GM18520 (cell line): ENCODE measurements at regions not wholly inside any gene's neighbourhood (a gene's known extent, or its start where the extent isn't known, plus 50 kb on each side); places are given as distances from the start of the nearest gene placed in this dataset.
A peak's percentile ranks its signal among the peaks of the same experiment; 100 is the strongest.

Source experiments
- ATAC-seq: cut with Tn5 transposase; IDR thresholded peaks from one replicate; pipeline ENCODE4 v1.9.1; 2021; ENCODE audit not compliant: unreplicated experiment

- no peak for ATAC-seq
Measured at GRCh38 chr2:136222862-136223261, 104.9 kb upstream of the CXCR4 start.

GRCh38 chr2:136221026-136221425 is 103.1 kb upstream of the CXCR4 start:
- no peak for ATAC-seq

GRCh38 chr2:136219963-136220362 is 102.0 kb upstream of the CXCR4 start:
- ATAC-seq, result no peak

- no peak for ATAC-seq
Measured at GRCh38 chr2:136219341-136219740, 101.4 kb upstream of the CXCR4 start.

- ATAC-seq, result no peak
Measured at GRCh38 chr2:136217996-136218395, 100.0 kb upstream of the CXCR4 start.

- no peak for ATAC-seq
Measured at GRCh38 chr2:136215908-136216472, 98.0 kb upstream of the CXCR4 start.

- ATAC-seq, result no peak
Measured at GRCh38 chr2:136215449-136215848, 97.5 kb upstream of the CXCR4 start.

- peak; percentile 24 for ATAC-seq
Measured at GRCh38 chr2:136214307-136215200, 96.6 kb upstream of the CXCR4 start.

GRCh38 chr2:136213836-136214235 is 95.9 kb upstream of the CXCR4 start:
- ATAC-seq, result no peak

- peak; percentile 74 for ATAC-seq
Measured at GRCh38 chr2:136212426-136213378, 94.8 kb upstream of the CXCR4 start.

- ATAC-seq, result no peak
Measured at GRCh38 chr2:136211701-136212100, 93.8 kb upstream of the CXCR4 start.

- ATAC-seq, result no peak
Measured at GRCh38 chr2:136210822-136211221, 92.9 kb upstream of the CXCR4 start.

GRCh38 chr2:136210455-136210805 is 92.5 kb upstream of the CXCR4 start:
- ATAC-seq, result no peak

- no peak for ATAC-seq
Measured at GRCh38 chr2:136209561-136210454, 91.9 kb upstream of the CXCR4 start.

- no peak for ATAC-seq
Measured at GRCh38 chr2:136208682-136209420, 90.9 kb upstream of the CXCR4 start.

GRCh38 chr2:136207665-136208064 is 89.7 kb upstream of the CXCR4 start:
- ATAC-seq, result no peak

- ATAC-seq, result peak; percentile 23
Measured at GRCh38 chr2:136207030-136207623, 89.2 kb upstream of the CXCR4 start.

GRCh38 chr2:136206613-136207012 is 88.7 kb upstream of the CXCR4 start:
- ATAC-seq, result peak; percentile 96

- no peak for ATAC-seq
Measured at GRCh38 chr2:136205615-136206014, 87.7 kb upstream of the CXCR4 start.
